Transverse colon (tissue), 4 donors: ENCODE measurements at regions not wholly inside any gene's neighbourhood (a gene's known extent, or its start where the extent isn't known, plus 50 kb on each side); places are given as distances from the start of the nearest gene placed in this dataset.
"Not testable (repeated sequence)": the region's sequence is repeated elsewhere in the genome, so short reads cannot be mapped to it uniquely, and the experiment has no call there.

Experiments used
- DNase-seq: peaks from one replicate; pipeline ENCODE4 v3.0.0-alpha.2; 2019
- H3K27ac ChIP-seq, 4 donors: fragments of 200-600 bp; sonication (generic); 2 replicates each; pipeline ENCODE4 v1.5.1; 2016 to 2018; ENCODE audit warnings: inconsistent platforms in 4 of 4
- H3K27me3 ChIP-seq: fragments of 200-600 bp; sonication (generic); 2 replicates; pipeline ENCODE4 v1.5.1; 2017; ENCODE audit warnings: inconsistent platforms
- H3K36me3 ChIP-seq, 4 donors: fragments of 200-600 bp; sonication (generic); 2 replicates each; pipeline ENCODE4 v1.5.1; 2017 to 2019; ENCODE audit warnings: inconsistent platforms in 4 of 4
- H3K4me1 ChIP-seq, 4 donors: fragments of 200-600 bp; sonication (generic); 2 replicates each; pipeline ENCODE4 v1.5.1; 2017 to 2020; ENCODE audit warnings: inconsistent platforms in 4 of 4
- H3K4me3 ChIP-seq, 4 donors: fragments of 200-600 bp; sonication (generic); 1 replicate in 1 of 4; 2 replicates in 3 of 4; pipeline versions ENCODE4 v1.5.1 to v1.6.1; 2017 to 2019; ENCODE audit warnings: inconsistent platforms in 4 of 4
- H3K9me3 ChIP-seq, 2 donors: fragments of 200-600 bp; sonication (generic); 2 replicates each; pipeline ENCODE4 v1.5.1; 2017 to 2019; ENCODE audit warnings: inconsistent platforms in 2 of 2
- CTCF ChIP-seq, 5 experiments: fragments of 200-600 bp in 3 of 5; fragments of 450-650 bp in 2 of 5; sonication (generic) in 3 of 5; IDR thresholded peaks; 1 replicate in 2 of 5; 2 replicates in 3 of 5; pipeline ENCODE4 v1.5.1; 2016 to 2017; ENCODE audit warnings: antibody characterized with exemption in 5 of 5, inconsistent platforms in 3 of 5, mild to moderate bottlenecking in 2 of 5, moderate library complexity in 1 of 5
- EP300 ChIP-seq: sonication (generic); formaldehyde crosslinking; IDR thresholded peaks from one replicate; pipeline ENCODE4 v1.6.1; 2017; ENCODE audit warnings: antibody characterized with exemption, low read depth
- POLR2A ChIP-seq: fragments of 450-650 bp; IDR thresholded peaks from one replicate; pipeline ENCODE4 v1.6.1; 2016; ENCODE audit warnings: antibody characterized with exemption, mild to moderate bottlenecking, moderate library complexity
- POLR2AphosphoS5 ChIP-seq, 3 donors: sonication (generic); formaldehyde crosslinking; IDR thresholded peaks; one replicate each; pipeline ENCODE4 v1.6.1; 2016; ENCODE audit warnings: antibody characterized with exemption in 3 of 3
- WGBS, 2 donors: methylation state at CpG; one replicate each; pipeline ENCODE4 v1.1.5; 2018; ENCODE audit warnings: low coverage in 1 of 2; 5-methylcytosine and 5-hydroxymethylcytosine counted together
- in situ Hi-C, 4 donors: fragments of 200-750 bp; cut with MboI; loops; one replicate each; pipeline versions ENCODE4 v1.15.0 to v1.15.1; 2017; ENCODE audit warnings: low sequenced_read_pairs in 3 of 4, low pct_ligation_motif_present in 1 of 4, low pct_unique_long_range_greater_than_20kb in 1 of 4
- intact Hi-C: fragments of 100-400 bp; cut with DNase I; formaldehyde crosslinking; loops from one replicate; pipeline ENCODE4 v1.15.1; 2023; ENCODE audit warnings: low total_unique reads

GRCh38 chr7:119988401-119988800 lies 284.6 kb upstream of the KCND2 start:
- no peak for TF ChIP-seq EP300
- Histone ChIP-seq H3K27ac (no peak overlapping the region), H3K4me1 (no peaks in the 10 kb centered on the region), H3K9me3 (no peaks in the 10 kb centered on the region), H3K4me3 (no peak overlapping the region), H3K27me3 (no peaks in the 10 kb centered on the region), H3K36me3 (no peaks in the 10 kb centered on the region)
- in situ Hi-C loops (no loop called here), intact Hi-C loops (no loop called here)
- DNase-seq: no peak
- WGBS, 2 donors: 80 to 87% methylated on average over 1 of the region's 1 CpG

GRCh38 chr7:119994928-119995327 lies 278.0 kb upstream of the KCND2 start:
- peaks cover 0 to 3% of the 10 kb centered on the region in 2 donors for H3K9me3 ChIP-seq
- H3K27me3 ChIP-seq: no peaks in the 10 kb centered on the region
- H3K36me3 ChIP-seq: no peaks in the 10 kb centered on the region
- no peaks in the 10 kb centered on the region for H3K4me1 ChIP-seq
- no peak overlapping the region for H3K4me3 ChIP-seq
- intact Hi-C loops: no loop called here
- no peak overlapping the region for H3K27ac ChIP-seq
- WGBS, 2 donors: 78 to 83% methylated on average over 3 of the region's 3 CpGs
- in situ Hi-C loops: no loop called here
- TF ChIP-seq CTCF (IDR thresholded peaks at IDR 0.05) (no peak), EP300 (no peak), POLR2A (no peak)
- DNase-seq: no peak

GRCh38 chr7:119996634-119997033 lies 276.3 kb upstream of the KCND2 start:
- Histone ChIP-seq H3K4me3 (no peak overlapping the region), H3K27ac (no peak overlapping the region), H3K4me1 (no peaks in the 10 kb centered on the region), H3K36me3 (no peaks in the 10 kb centered on the region), H3K9me3 (peaks cover 0 to 3% of the 10 kb centered on the region in 2 donors), H3K27me3 (no peaks in the 10 kb centered on the region)
- TF ChIP-seq EP300 (no peak), POLR2AphosphoS5 (IDR thresholded peaks at IDR 0.05) (no peak), CTCF (IDR thresholded peaks at IDR 0.05) (no peak), POLR2A (no peak)
- WGBS, 2 donors: 30 to 36% methylated on average over 3 of the region's 3 CpGs
- in situ Hi-C loops: no loop called here
- DNase-seq: no peak
- intact Hi-C loops: no loop called here

GRCh38 chr7:119999738-120000475 lies 273.1 kb upstream of the KCND2 start:
- in situ Hi-C loops: no loop called here
- intact Hi-C loops: no loop called here
- H3K4me1 ChIP-seq: no peaks in the 10 kb centered on the region
- H3K27me3 ChIP-seq: no peaks in the 10 kb centered on the region
- 87% methylated on average over 5 of the region's 5 CpGs for WGBS, 2 donors
- TF ChIP-seq CTCF (IDR thresholded peaks at IDR 0.05) (no peak), POLR2AphosphoS5 (IDR thresholded peaks at IDR 0.05) (no peak), POLR2A (no peak), EP300 (no peak)
- no peaks in the 10 kb centered on the region for H3K36me3 ChIP-seq
- no peak for DNase-seq
- no peak overlapping the region for H3K4me3 ChIP-seq
- peaks cover 0 to under 1% of the 10 kb centered on the region in 2 donors for H3K9me3 ChIP-seq
- H3K27ac ChIP-seq: no peak overlapping the region

- Histone ChIP-seq H3K36me3 (no peaks in the 10 kb centered on the region), H3K27me3 (no peaks in the 10 kb centered on the region), H3K9me3 (no peaks in the 10 kb centered on the region), H3K4me3 (no peak overlapping the region), H3K4me1 (no peaks in the 10 kb centered on the region), H3K27ac (no peak overlapping the region)
- 75 to 86% methylated on average over 6 of the region's 6 CpGs for WGBS, 2 donors
- DNase-seq: no peak
- TF ChIP-seq POLR2A (no peak), POLR2AphosphoS5 (IDR thresholded peaks at IDR 0.05) (no peak), CTCF (IDR thresholded peaks at IDR 0.05) (no peak), EP300 (no peak)
- intact Hi-C loops: no loop called here
- in situ Hi-C loops: no loop called here
Observed at GRCh38 chr7:120005720-120006119, 267.3 kb upstream of the KCND2 start.

GRCh38 chr7:120014301-120014700 lies 258.7 kb upstream of the KCND2 start:
- intact Hi-C loops, H3K9me3 ChIP-seq, H3K36me3 ChIP-seq, H3K4me1 ChIP-seq, H3K27me3 ChIP-seq, DNase-seq, H3K27ac ChIP-seq, in situ Hi-C loops, H3K4me3 ChIP-seq: not testable (repeated sequence)
- 83 to 100% methylated on average over 1 to 5 of the region's 5 CpGs for WGBS, 2 donors
